Stimulated activated naive B cell treated with anti-CD40 and anti-IgM and Interleukin-4, amounts not matched to agents 10 μg/mL and 1 μg/mL and 100 μg/mL, for 72 hours (primary cell): ENCODE measurements at regions not wholly inside any gene's neighbourhood (a gene's known extent, or its start where the extent isn't known, plus 50 kb on each side); places are given as distances from the start of the nearest gene placed in this dataset.

Experiments
- ATAC-seq, 2 donors: fragments of 150-1000 bp; cut with Tn5 transposase; replicated peaks; 2 replicates each; pipeline ENCODE4 v1.10.0; 2021; ENCODE audit warnings: moderate library complexity in 1 of 2
- DNase-seq: peaks from one replicate; pipeline ENCODE4 v3.0.0; 2021
- H3K27ac Mint-ChIP-seq: one replicate; pipeline ENCODE4 v1.8.0; 2022; ENCODE audit warnings: mild to moderate bottlenecking, mixed read lengths
- H3K27me3 Mint-ChIP-seq, 2 donors: one replicate each; pipeline ENCODE4 v1.8.0; 2022; ENCODE audit warnings: mixed read lengths in 2 of 2
- H3K36me3 Mint-ChIP-seq, 2 donors: one replicate each; pipeline ENCODE4 v1.8.0; 2022; ENCODE audit warnings: mixed read lengths in 2 of 2, mild to moderate bottlenecking in 1 of 2
- H3K4me1 Mint-ChIP-seq, 2 donors: one replicate each; pipeline ENCODE4 v1.8.0; 2022; ENCODE audit warnings: mixed read lengths in 2 of 2, mild to moderate bottlenecking in 1 of 2
- H3K4me3 Mint-ChIP-seq, 2 donors: one replicate each; pipeline ENCODE4 v1.8.0; 2022; ENCODE audit warnings: mild to moderate bottlenecking in 2 of 2, mixed read lengths in 2 of 2, moderate library complexity in 1 of 2
- H3K9me3 Mint-ChIP-seq, 2 donors: one replicate each; pipeline ENCODE4 v1.8.0; 2022; ENCODE audit warnings: mixed read lengths in 2 of 2, mild to moderate bottlenecking in 1 of 2

DNA sequence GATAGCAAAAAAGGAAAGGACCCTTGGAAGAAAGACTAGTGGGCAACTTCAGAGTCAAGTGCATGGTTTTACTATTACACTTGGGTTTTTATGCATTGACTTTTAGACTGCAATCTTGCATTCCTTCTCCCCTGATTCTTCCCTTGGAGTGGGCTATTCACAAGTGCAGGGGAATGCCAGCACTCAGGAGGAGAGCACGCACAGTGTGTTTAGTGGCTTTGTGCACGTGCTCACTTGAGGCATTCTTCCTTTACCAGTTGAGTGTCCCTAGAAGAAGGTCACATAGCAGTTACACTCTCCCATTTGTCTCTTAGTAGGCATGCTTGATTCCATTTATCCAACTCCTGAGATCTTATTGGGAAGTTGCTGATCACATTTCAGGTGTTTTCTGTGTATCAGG, 351.1 kb upstream of the HSFY2 start:
- Mint-ChIP-seq H3K36me3 (no peaks in the 10 kb centered on the region), H3K9me3 (no peaks in the 10 kb centered on the region), H3K4me3 (no peak overlapping the region), H3K27me3 (peaks cover 0 to 5% of the 10 kb centered on the region in 2 donors), H3K27ac (no peak overlapping the region), H3K4me1 (peaks cover 0 to 6% of the 10 kb centered on the region in 2 donors)
- no peak for DNase-seq
- no peak for ATAC-seq

- Mint-ChIP-seq H3K4me1 (peaks cover 0 to 6% of the 10 kb centered on the region in 2 donors), H3K27ac (no peak overlapping the region), H3K9me3 (no peaks in the 10 kb centered on the region), H3K27me3 (peaks cover 0 to 19% of the 10 kb centered on the region in 2 donors), H3K4me3 (no peak overlapping the region), H3K36me3 (peaks cover 0 to under 1% of the 10 kb centered on the region in 2 donors)
- DNase-seq, result no peak
- no peak for ATAC-seq
These were observed 348.9 kb upstream of the HSFY2 start for GRCh38 chrY:19122450-19122849.

DNA sequence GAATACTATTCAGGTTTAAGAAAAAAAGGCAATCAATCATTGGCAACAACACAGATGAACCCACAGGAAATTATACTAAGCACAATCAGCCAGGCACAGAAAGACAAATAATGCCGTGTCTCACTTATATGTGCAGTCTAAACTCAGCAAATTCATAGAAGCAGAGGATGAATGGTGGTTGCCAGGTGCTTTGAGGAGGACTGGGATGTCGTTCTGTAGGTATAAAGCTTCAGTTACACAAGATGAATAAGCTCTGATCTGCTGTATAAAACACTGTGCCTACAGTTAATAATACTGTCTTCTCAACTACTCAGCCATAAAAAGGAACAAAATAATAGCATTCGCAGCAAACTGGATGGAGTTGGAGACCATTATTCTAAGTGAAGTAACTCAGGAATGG, 324.8 kb upstream of the HSFY2 start:
- no peak for DNase-seq
- H3K27me3 Mint-ChIP-seq, result peaks cover 0 to 11% of the 10 kb centered on the region in 2 donors
- peaks cover 0 to 5% of the 10 kb centered on the region in 2 donors for H3K4me1 Mint-ChIP-seq
- no peak overlapping the region for H3K27ac Mint-ChIP-seq
- no peaks in the 10 kb centered on the region for H3K36me3 Mint-ChIP-seq
- H3K9me3 Mint-ChIP-seq, result peaks cover 0 to 2% of the 10 kb centered on the region in 2 donors
- ATAC-seq, result no peak
- H3K4me3 Mint-ChIP-seq, result no peak overlapping the region

- ATAC-seq (no peak), DNase-seq (no peak)
- peaks cover 0 to 1% of the 10 kb centered on the region in 2 donors for H3K9me3 Mint-ChIP-seq
- no peaks in the 10 kb centered on the region for H3K36me3 Mint-ChIP-seq
- H3K27ac Mint-ChIP-seq, result no peak overlapping the region
- H3K4me1 Mint-ChIP-seq, result peaks cover 0 to 5% of the 10 kb centered on the region in 2 donors
- H3K27me3 Mint-ChIP-seq, result peaks cover 0 to 11% of the 10 kb centered on the region in 2 donors
- no peak overlapping the region for H3K4me3 Mint-ChIP-seq
These were observed 321.9 kb upstream of the HSFY2 start for GRCh38 chrY:19095460-19095859.

DNA sequence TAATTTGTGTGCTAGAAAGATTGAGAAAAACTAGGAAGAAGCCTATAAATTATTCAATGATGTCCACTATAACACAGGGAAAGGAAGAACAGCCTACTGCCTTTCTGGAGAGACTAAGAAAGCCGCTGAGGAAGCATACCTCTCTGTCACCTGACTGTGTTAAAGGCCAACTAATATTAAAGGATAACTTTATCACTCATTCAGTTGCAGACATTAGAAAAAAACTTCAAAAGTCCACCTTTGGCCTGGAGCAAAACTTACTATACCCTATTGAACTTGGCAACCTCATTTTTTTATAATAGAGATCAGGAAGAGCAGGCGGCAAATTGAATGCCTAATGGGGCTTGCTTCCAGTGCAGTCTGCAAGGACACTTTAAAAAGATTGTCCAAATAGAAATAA, 309.5 kb upstream of the HSFY2 start:
- H3K4me1 Mint-ChIP-seq, result no peaks in the 10 kb centered on the region
- DNase-seq (no peak), ATAC-seq (no peak)
- no peak overlapping the region for H3K27ac Mint-ChIP-seq
- H3K27me3 Mint-ChIP-seq, result no peaks in the 10 kb centered on the region
- H3K4me3 Mint-ChIP-seq, result no peak overlapping the region
- no peaks in the 10 kb centered on the region for H3K36me3 Mint-ChIP-seq
- H3K9me3 Mint-ChIP-seq, result no peaks in the 10 kb centered on the region

GRCh38 chrY:19077698-19078113, 304.2 kb upstream of the HSFY2 start:
- H3K27ac Mint-ChIP-seq, result no peak overlapping the region
- peaks cover 0 to 14% of the 10 kb centered on the region in 2 donors for H3K4me1 Mint-ChIP-seq
- H3K4me3 Mint-ChIP-seq, result peak overlapping the region in 1 of 2 donors; percentile 89
- no peaks in the 10 kb centered on the region for H3K9me3 Mint-ChIP-seq
- no peaks in the 10 kb centered on the region for H3K27me3 Mint-ChIP-seq
- peaks cover 0 to 2% of the 10 kb centered on the region in 2 donors for H3K36me3 Mint-ChIP-seq
- DNase-seq (no peak), ATAC-seq (peak in 1 of 2 donors; percentile 57)

- Mint-ChIP-seq H3K9me3 (no peaks in the 10 kb centered on the region), H3K4me3 (peak overlapping the region in 1 of 2 donors; percentile 89), H3K36me3 (peaks cover 0 to 2% of the 10 kb centered on the region in 2 donors), H3K27me3 (no peaks in the 10 kb centered on the region), H3K27ac (no peak overlapping the region), H3K4me1 (peaks cover 0 to 14% of the 10 kb centered on the region in 2 donors)
- peak in 1 of 2 donors; percentile 87 for ATAC-seq
- DNase-seq, result no peak
These were observed 303.5 kb upstream of the HSFY2 start for GRCh38 chrY:19076846-19077697.

GRCh38 chrY:19075471-19076253, 302.1 kb upstream of the HSFY2 start:
- DNase-seq (no peak), ATAC-seq (no peak)
- peak overlapping the region in 1 of 2 donors; percentile 89 for H3K4me3 Mint-ChIP-seq
- H3K4me1 Mint-ChIP-seq, result peaks cover 0 to 14% of the 10 kb centered on the region in 2 donors
- no peaks in the 10 kb centered on the region for H3K9me3 Mint-ChIP-seq
- no peak overlapping the region for H3K27ac Mint-ChIP-seq
- peaks cover 0 to 2% of the 10 kb centered on the region in 2 donors for H3K36me3 Mint-ChIP-seq
- H3K27me3 Mint-ChIP-seq, result no peaks in the 10 kb centered on the region

DNA sequence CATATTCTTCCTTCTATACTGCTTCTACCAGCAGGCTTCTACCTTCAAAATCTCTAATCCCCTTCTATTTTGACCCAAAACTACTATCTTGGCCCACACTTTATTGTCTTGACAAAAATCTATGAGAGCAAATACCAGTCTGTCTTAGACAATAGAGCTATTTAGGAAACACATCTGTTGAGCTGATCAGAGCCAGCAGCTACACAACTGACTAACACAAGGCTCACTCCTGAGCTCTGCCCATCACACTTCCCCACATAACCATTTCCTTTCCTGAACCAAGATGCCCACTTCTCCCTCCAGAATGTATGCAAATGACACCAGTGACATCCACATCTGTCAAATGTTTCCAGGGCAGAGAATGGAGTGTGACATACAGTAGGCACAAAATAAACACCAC, 293.9 kb upstream of the HSFY2 start:
- H3K4me1 Mint-ChIP-seq, result no peaks in the 10 kb centered on the region
- ATAC-seq (no peak), DNase-seq (no peak)
- no peak overlapping the region for H3K27ac Mint-ChIP-seq
- H3K4me3 Mint-ChIP-seq, result no peak overlapping the region
- H3K9me3 Mint-ChIP-seq, result no peaks in the 10 kb centered on the region
- H3K36me3 Mint-ChIP-seq, result peaks cover 0 to 1% of the 10 kb centered on the region in 2 donors
- no peaks in the 10 kb centered on the region for H3K27me3 Mint-ChIP-seq

- Mint-ChIP-seq H3K4me3 (no peak overlapping the region), H3K27me3 (no peaks in the 10 kb centered on the region), H3K4me1 (no peaks in the 10 kb centered on the region), H3K36me3 (peaks cover 0 to 1% of the 10 kb centered on the region in 2 donors), H3K9me3 (no peaks in the 10 kb centered on the region), H3K27ac (no peak overlapping the region)
- ATAC-seq (no peak), DNase-seq (no peak)
These were observed 293.1 kb upstream of the HSFY2 start for GRCh38 chrY:19066447-19067190.

DNA sequence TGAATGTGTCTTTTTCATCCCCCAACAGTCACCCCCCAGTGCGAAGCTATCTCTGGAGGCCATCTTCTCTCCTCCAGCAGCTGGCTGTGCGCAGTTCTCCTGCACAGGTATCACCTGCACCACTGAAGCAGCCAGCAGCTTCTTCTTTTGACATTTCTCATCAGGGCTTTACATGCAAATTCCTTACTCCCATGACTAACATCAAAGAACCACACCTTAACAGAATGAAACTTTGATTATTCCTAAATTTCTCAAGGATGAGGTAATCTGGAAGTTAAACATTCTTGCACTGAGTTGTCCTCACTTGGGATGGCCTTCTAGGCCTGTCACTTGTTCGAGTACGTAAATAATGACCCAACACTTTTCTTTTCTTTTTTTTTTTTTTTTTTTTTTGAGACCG, 291.6 kb upstream of the HSFY2 start:
- no peak overlapping the region for H3K4me3 Mint-ChIP-seq
- H3K27ac Mint-ChIP-seq, result no peak overlapping the region
- no peak for ATAC-seq
- peaks cover 0 to 1% of the 10 kb centered on the region in 2 donors for H3K36me3 Mint-ChIP-seq
- no peak for DNase-seq
- H3K4me1 Mint-ChIP-seq, result no peaks in the 10 kb centered on the region
- no peaks in the 10 kb centered on the region for H3K9me3 Mint-ChIP-seq
- H3K27me3 Mint-ChIP-seq, result no peaks in the 10 kb centered on the region

DNA sequence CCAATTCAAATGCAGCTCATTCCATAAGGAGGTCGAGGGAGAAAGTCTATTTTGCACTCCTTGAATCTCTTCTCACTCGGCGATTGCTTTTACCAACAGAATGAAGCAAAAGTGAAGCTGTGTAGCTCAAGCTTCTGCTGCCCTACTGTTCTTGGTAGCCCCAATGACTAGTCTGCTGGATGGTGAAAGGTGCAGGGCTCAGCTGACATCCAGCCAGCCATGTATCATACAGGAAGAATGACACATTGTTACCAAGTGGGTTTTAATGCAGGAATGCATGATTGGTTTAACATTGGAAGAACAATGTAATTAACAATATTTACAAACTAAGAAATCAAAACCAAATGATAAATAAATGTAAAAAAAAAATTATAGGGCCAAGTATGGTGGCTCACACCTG, 286.2 kb upstream of the HSFY2 start:
- no peaks in the 10 kb centered on the region for H3K36me3 Mint-ChIP-seq
- no peak overlapping the region for H3K4me3 Mint-ChIP-seq
- ATAC-seq (no peak), DNase-seq (no peak)
- H3K9me3 Mint-ChIP-seq, result no peaks in the 10 kb centered on the region
- H3K27me3 Mint-ChIP-seq, result no peaks in the 10 kb centered on the region
- no peak overlapping the region for H3K27ac Mint-ChIP-seq
- H3K4me1 Mint-ChIP-seq, result no peaks in the 10 kb centered on the region

- H3K9me3 Mint-ChIP-seq, result no peaks in the 10 kb centered on the region
- no peaks in the 10 kb centered on the region for H3K36me3 Mint-ChIP-seq
- DNase-seq, result no peak
- H3K27ac Mint-ChIP-seq, result no peak overlapping the region
- no peak overlapping the region for H3K4me3 Mint-ChIP-seq
- ATAC-seq, result no peak
- H3K4me1 Mint-ChIP-seq, result no peaks in the 10 kb centered on the region
- no peaks in the 10 kb centered on the region for H3K27me3 Mint-ChIP-seq
These were observed 285.4 kb upstream of the HSFY2 start for GRCh38 chrY:19058831-19059370.

GRCh38 chrY:19056138-19056469, 282.6 kb upstream of the HSFY2 start:
- H3K4me3 Mint-ChIP-seq, result no peak overlapping the region
- H3K4me1 Mint-ChIP-seq, result no peaks in the 10 kb centered on the region
- H3K27ac Mint-ChIP-seq, result no peak overlapping the region

More at GRCh38 chrY:19056138-19056469, 282.6 kb upstream of the HSFY2 start:
- ATAC-seq (no peak), DNase-seq (no peak)
- Mint-ChIP-seq H3K36me3 (no peaks in the 10 kb centered on the region), H3K9me3 (no peaks in the 10 kb centered on the region), H3K27me3 (no peaks in the 10 kb centered on the region)
